GM18873 (cell line): ENCODE measurements at regions not wholly inside any gene's neighbourhood (a gene's known extent, or its start where the extent isn't known, plus 50 kb on each side); places are given as distances from the start of the nearest gene placed in this dataset.
A peak's percentile ranks its signal among the peaks of the same experiment; 100 is the strongest.
"Not testable (repeated sequence)": the region's sequence is repeated elsewhere in the genome, so short reads cannot be mapped to it uniquely, and the experiment has no call there.

Experiments
- ATAC-seq: cut with Tn5 transposase; IDR thresholded peaks from one replicate; pipeline ENCODE4 v1.9.1; 2021; ENCODE audit warnings: mild to moderate bottlenecking, moderate library complexity, moderate number of reproducible peaks; ENCODE audit not compliant: unreplicated experiment, low FRiP score

DNA sequence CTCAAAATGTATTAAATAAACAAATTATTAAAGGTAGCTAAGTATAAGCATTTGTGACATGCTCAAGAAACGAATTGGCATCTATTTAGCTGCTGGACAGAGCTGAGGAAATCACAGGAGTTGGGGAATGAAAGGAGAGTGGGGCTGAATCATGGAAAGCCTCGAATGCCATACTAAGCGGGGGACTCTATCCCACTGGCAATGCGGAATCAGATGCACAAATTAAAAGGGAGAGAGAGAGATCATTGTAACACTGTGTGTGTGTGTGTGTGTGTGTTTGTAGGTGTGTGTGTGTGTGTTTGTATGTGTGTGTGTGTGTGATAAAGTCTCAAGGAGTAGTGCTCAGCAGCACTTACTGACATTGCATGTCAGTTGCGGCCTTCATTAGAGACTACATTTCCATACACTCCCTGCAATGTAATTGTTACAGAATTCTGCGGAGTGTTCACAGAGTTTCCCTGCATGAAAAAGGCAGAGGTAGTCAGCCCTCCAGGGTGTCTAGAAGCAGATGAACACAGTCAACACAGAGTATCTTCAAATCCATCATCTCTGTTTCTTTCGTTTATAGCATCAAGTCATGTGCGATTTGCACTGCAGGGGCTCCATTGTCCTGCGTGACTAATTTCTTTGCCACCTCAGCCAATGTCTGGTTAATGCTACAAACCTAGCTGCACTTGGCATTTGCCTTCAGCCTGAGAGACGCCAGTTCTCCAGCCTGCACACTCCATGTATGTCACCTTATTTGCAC lies 111.7 kb upstream of the CYRIA start:
- no peak for ATAC-seq

DNA sequence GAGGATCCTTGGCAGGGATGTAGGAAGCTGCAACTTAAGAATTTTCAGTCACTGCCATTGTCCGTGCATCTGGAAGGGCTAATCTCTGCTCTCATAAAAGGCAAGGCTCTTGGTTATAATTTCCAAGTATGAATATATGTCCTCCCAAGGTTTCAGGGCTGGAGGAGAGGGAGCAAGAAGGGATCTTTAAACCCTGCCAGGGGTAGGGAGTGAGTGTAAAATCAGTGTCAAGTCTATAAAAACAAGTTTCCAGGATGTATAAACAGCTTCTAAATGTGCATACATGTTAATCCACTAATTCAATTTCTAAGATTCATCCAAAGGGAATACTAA lies 110.2 kb upstream of the CYRIA start:
- ATAC-seq, result no peak

DNA sequence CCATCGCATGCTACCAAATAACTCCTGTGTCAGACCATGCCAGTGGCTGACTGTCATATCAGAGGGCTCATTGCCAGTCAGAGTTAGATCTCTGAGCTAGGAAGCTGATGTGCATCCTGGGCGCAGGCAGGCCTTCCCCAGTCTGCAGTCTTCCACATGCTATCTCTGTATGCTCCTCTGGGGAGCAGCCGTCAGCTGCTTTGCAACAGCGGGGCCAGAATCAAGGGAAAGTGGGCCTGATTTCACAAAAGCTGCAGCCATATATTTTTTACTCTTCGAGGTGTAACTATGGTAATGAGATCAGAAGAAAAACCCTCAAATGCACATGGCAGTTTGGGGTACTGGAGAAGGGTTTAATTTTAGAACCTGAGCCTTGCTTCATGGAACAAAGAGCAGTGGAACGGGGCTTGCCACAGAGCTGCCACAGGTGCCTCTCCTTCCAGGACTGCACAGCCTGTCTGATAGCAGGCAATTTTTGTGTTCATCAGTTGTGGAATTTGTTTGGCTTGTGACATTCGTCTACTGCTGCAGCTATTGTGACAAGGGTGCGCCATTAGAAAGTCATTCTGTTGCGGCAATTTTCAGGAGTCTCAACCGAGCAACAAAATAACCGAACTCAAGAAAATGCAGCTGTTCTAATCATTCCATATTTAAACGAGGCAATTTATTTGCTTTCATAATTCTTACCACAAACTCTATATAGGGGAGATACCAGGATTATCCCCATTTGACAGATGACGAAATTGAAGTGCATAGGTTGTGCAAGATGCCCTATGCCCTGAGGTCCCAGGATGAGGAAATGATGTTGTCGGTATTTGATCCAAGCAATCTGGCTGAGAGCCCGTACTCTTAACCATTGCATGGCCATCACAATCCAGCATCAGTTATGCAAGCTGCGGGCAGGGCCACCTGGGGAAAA lies 109.6 kb upstream of the CYRIA start:
- ATAC-seq, result no peak

DNA sequence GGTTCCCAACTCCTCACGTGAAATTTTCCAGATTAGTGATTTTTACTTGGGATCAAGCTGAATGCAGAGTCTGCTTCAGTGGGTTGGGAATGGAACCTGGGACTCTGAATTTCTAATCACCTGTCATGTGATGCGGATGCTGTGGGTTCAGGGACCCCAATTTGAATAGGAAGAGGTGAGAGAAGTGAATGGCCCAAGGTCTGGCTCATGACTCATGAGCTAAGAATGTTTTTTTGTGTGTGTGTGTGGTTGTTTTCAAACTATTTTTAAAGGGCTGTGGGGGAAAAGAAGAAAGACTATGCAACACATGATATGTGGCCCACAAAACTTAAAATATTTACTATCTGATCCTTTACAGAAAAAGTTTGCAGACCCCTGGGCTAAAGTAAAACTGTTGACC lies 108.5 kb upstream of the CYRIA start:
- no peak for ATAC-seq

DNA sequence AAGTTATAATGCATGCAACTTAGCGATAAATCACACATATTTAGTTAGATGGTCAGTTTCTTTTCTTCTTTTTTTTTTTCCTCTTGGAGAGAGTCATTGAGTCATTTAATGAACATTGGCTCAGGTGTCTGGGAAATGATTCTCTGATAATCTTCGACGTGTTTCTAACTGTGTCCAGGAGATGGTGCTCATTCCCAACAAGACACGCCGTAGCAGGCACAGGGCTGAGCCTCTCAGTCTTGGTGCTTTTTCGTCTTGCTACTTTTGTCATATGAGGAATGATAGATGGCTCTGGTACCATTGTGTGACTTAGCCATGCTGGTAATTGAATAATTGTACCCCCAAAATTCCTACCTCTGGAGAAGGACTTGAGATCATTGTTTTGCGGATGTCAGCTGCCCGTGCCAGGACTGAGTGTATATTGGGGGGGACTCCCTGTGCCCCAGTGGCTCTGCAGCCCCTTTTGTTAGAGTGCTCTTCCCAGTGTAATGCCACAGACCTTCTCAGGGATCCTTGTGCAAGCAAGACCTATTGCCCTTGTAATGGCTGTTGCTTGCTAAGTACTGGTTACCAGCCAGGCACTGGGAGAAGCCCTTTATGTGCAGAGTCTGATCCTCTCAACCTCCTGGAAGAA lies 107.6 kb upstream of the CYRIA start:
- peak; percentile 67 for ATAC-seq

DNA sequence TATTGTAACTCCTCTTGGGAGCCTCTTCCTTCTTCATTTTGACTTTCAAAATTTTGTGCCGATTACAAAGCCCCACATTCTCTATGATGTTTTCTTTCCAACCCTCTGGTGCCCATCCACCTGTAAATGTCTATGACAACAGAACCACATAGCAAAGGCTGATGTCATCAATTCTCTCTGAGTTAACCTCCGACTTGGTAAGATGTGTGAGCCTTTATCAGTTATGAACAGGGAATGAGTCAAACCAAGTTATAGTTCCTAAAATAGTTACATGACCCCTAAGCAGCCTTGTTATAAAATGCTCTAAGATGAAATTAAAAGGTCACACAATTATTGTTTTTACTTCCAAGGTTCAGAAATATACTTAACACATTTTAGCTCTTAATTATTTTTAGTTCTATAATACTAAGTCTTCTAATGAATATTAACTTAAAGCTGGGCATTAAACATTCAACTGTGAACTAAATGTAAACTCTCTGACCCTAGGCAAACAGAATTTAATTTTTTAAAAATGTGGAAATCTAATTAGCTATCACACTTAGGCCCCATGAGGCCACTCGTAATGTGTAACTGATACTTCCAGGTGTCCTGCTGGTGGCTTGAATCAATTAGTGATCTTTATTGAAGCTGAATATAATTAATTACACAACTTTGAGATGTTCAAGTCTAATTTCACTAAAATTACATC lies 102.3 kb upstream of the CYRIA start:
- ATAC-seq, result no peak

DNA sequence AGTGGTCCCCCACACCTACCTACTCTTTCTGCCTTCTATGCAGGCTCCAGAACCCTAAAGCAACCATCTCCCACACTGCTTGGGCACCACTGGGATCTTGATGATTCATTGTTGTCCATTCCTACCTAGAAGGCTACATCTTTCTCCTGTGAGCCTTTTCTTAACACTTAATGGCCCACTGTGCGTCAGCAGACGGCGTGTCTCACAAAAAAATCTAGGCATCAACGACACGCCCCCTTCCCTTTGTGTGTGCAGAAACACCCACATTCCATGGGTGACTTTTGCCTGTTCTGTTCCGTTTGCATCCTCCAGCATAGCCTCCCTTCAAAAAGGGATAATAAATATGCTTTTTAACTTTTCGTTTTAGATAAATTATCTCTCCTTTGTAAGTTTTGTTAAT lies 99.7 kb upstream of the CYRIA start:
- ATAC-seq, result no peak

DNA sequence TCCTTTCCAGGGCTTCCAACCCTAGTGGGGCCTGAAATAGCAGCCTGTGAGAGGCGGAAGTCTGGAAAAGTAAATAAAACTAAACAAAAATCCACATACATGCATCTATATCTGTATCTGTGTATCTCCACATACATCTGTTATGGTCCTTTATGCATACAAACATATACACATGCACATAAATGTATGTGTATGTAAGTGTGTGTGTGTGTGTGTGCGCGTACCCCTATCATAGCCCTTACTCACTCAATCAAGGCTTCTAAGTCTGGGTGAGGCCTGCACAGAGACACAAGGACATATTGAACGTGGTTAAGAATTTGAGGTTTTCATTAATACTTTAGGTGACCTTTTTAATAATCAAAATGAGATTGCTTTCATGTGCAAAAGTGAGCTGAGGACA lies 98.9 kb upstream of the CYRIA start:
- no peak for ATAC-seq

DNA sequence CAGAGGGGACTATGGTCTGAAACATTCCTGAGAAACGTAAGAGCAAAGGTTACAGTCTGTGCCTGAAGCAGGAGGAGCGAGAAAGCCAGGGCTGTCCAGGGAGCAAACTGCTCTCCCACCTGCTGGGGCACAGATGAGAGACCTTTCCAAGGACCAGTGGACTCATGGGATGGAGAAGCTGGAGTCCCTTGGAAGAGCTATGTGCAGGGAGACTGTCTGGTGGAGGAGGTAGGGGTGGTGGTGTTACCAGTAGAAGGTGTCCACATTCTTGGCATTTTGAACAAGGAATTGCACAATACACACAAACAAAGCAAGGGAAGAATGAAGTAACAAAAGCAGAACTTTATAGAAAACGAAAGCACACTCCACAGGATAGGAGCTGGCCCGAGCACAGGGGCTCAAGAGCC lies 97.9 kb upstream of the CYRIA start:
- no peak for ATAC-seq

DNA sequence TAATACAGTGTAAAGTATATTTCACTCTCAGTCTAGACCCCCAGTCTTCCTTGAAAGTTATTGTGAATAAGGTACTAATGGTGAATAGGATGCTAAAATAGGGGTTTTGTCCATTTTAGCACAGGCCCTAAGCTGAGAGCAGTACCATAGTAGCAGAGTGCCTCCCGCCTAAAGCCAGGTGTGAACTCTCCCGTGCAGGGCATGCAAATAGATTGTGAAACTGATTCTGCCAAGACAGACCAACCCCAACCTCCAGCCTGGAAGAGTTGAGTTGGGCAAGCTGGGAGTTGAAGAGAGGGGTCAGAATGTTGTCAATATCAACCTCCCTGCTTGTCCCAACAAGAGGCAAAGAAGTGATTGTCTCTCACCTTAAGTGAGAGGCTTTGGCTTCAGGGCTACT lies 97.4 kb upstream of the CYRIA start:
- ATAC-seq, result no peak

DNA sequence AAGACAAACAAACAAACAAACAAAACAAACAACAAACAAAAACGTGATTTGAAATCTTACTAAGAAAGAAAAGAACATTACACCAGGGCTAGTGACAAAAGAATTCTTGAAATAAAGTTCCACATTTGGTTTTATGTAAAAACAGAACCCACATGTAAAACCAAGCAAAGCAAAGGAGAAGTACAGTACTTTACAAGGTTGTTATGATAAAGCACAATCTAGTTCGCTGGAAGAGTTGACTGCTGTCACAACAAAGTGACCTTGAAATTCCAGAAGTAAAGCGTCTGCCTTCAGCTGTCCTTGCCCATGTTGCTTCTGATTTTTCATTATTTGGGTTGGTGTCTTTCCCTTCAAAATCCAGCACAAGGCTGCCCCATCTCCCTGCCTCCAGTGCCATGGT lies 94.8 kb upstream of the CYRIA start:
- ATAC-seq, result no peak

DNA sequence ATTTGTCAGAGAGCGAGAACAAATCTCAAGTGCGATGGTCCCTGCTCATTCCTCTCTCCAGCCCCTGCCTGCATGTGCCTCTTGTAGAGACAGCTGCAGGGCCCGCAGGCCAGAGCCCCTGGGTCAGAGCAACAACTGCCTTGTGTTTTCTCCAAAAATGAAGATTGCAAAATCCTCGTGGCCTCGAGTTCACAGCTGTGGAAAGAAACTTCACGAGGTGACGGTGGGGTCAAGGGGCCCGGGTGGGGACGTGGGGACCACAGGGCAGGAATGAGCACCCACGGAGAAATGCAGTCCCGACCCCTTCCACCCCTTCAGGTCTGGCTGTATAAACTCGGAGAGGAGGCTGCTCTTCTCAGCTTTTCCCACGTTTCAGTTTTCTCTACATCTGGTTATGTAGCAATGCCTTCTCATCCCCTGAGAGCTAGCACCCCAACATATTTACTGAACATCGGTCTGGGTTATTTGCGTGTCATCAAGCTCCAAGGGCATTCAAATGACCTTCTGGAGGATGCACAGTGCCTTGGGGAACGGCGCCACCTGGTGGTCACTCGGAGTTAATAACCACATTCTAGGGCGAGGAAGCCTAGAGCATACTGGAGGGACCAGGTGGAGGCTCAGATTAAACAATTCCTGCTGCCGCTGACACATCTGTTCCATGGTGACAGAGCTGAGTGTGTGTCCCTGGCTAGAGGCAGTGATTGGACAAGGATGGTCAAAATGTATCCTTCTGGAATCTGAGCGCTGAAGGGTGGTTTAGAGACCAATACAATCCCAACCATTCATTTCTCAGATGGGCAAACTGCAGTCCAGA lies 91.4 kb upstream of the CYRIA start:
- ATAC-seq, result peak; percentile 88

DNA sequence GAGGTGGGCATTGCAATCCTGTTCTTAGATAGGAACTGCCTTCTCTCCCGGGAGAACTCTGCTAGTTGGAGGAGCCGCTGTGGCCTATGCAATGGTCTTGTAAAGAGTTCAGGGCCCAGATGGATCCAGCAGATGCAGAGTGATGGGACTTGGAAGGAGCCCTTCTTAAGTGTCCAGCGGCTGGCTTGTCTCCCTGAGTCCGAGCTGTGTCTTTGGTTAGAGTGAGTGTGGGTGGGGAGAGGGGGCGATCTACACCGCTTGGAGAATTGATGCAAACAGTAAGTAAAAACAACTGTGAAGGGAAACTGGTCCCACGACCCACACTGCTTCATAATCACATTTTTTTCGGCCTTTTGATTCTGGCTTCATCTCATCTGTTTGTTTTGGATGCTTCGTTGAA lies 89.8 kb upstream of the CYRIA start:
- no peak for ATAC-seq

DNA sequence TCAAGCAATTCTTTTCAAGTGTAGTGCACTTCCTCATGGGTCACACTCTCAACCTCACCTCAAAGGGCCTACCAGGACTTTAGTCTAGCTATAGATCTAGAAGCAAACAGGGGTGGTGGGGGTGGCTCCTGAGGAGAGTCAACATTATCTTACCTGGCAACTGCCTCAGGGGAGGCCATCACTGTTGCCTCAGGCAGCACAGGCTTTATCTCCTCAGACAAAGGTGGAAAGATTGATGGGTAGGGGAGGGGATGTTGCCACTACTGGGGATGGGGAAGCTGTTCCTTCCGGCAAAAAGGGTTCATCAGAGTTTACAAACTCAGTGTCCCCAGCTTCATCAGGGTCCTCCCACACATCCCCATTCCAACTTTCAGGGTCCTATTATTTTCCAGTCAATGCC lies 87.4 kb upstream of the CYRIA start:
- not testable (repeated sequence) for ATAC-seq

DNA sequence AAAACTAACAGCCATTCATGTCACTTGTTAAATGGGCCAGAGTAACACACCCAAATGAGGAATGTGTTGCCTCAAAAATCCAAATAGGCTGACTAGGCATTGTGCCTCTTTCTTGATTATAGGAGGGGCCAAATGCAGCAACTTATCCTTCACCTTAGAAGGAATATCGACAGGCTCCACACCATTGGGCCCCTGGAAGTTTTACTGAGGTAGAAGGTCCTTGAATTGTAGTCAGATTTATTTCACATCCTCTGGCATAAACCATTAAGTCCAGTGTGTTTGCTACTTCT lies 85.2 kb upstream of the CYRIA start:
- not testable (repeated sequence) for ATAC-seq

DNA sequence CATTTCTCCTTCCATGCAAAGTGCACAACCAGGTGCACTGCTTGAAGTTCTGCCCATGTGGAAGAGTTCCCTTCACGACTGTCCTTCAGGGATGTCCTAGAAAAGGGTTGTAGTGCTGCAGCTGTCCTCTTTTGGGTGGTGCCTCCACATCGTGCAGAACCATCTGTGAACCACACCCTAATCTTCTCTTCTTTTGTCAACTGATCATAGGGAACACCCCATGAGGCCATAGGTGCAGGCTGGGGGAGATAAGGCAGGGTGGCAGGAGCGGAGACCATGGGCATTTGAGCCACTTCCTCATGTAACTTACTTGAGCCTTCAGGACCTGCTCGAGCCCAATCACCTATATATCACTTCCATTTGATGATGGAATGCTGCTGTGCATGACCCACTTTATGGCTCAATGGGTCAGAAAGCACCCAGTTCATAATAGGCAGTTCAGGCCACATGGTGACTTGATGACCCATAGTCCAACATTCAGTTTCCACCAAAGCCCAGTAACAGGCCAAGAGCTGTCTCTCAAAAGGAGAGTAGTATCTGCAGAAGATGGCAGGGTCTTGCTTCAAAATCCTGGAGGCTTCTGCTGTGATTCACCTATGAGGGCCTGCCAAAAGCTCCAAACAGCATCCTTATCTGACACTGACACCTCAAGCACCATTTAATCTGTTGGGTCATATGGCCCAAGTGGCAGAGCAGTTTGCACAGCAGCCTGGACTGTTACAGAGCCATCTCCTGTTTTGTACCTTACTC lies 84.7 kb upstream of the CYRIA start:
- no peak for ATAC-seq

DNA sequence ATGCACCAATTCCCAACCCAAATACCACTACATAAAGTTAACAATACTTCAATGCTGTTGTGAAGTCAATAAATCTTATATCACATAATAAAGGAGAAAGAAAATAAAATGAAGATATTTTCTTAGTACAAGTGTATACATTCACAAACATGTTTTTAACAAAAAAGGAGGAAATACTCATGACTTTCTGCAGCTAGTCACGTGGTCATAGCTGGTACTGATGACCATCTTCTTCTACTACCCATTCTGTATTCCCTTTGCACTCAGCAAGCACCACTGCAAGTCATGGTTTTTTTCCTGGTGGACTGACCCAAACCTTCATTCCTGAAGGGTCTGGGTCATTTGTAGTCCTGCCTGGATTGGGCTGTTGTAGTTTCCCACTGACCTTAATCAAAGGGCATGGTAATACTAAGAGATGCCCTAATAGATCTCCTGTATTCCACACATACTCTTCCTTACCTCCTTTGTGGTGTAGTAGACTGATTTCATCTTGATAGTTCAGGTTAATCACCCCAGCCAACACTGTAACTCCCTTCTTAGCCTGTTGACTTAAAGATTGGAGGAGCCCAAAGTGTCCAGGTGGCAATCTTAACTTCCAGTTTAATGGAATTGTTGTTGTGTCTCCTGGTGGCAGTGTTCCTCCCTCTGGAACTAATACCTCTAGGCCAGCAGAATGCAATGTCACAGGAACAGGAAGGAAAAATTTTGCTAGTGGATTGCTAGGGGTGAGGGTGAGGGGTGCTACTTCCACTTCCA lies 83.1 kb upstream of the CYRIA start:
- ATAC-seq, result not testable (repeated sequence)

DNA sequence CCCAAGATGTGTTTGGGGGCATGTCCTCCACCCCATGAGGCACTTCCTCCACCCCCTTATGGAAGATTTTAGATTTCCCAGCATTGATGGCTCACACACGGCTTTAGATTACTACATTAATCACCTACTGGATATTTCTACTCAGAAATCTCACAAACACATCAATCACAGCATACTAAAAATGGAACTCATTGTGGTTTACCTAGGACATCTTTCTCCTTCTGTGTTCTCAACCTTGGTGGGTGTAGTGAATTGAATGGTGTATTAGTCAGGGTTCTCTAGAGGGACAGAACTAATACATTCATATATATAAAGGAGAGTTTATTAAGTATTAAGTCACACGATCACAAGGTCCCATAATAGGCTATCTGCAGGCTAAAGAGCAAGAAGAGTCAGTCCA lies 82.1 kb upstream of the CYRIA start:
- no peak for ATAC-seq

DNA sequence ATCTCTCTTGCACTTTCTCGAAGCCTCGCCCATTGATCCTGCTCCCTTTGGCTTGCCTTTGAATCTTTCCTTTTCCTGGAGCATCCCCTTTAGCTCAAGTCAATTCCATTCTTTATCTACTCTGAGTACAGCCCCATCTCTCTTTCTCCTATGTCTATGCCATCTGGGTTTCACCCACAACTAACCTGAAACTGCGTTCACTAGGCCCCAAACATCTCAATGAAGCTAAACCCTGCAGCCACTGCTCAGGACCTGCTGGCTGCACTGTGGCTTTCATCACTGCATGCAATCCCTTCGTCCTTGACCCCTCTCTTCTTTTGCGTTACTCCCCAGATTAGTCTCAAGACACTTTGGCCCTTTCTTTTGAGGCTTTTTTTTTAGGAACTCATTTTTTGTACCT lies 81.6 kb upstream of the CYRIA start:
- no peak for ATAC-seq
